GM12878 (cell line): ENCODE measurements at regions not wholly inside any gene's neighbourhood (a gene's known extent, or its start where the extent isn't known, plus 50 kb on each side); places are given as distances from the start of the nearest gene placed in this dataset.
"Not testable (repeated sequence)": the region's sequence is repeated elsewhere in the genome, so short reads cannot be mapped to it uniquely, and the experiment has no call there.

Source experiments
- ATAC-seq: fragments of 200-7000 bp; cut with Tn5 transposase; 3 replicates; pipeline ENCODE4 v1.9.1; 2020; ENCODE audit warnings: mild to moderate bottlenecking, moderate library complexity
- BruUV-seq: library from RNA; stranded (reverse); fragments of 400-500 nt; replicated peaks from 2 replicates; lab custom pipeline; 2021; lab: Mats Ljungman, UMichigan
- CTCF ChIA-PET: fragments of 300-600 bp; sonication (Branson Sonifier 250); formaldehyde crosslinking; extraction: SDS; loops from one replicate; lab custom pipeline; 2021; ENCODE audit warnings: inconsistent platforms; lab: Yijun Ruan, JAX
- POLR2A ChIA-PET: fragments of 350-600 bp; formaldehyde crosslinking; extraction: SDS; loops from one replicate; lab custom pipeline; 2021; ENCODE audit warnings: inconsistent platforms; lab: Charles Lee
- RAD21 ChIA-PET: fragments of 300-600 bp; sonication (Branson Sonifier 250); formaldehyde crosslinking; loops from one replicate; lab custom pipeline; 2023; ENCODE audit warnings: antibody characterized with exemption; ENCODE audit not compliant: unreplicated experiment; lab: Charles Lee
- SMC1A ChIA-PET: fragments of 300-600 bp; sonication (Branson Sonifier 250); formaldehyde crosslinking; loops from one replicate; lab custom pipeline; 2023; ENCODE audit not compliant: unreplicated experiment, uncharacterized antibody; lab: Charles Lee
- DNase-seq: peaks from one replicate; pipeline ENCODE4 v3.0.0-alpha.2; 2011; ENCODE audit warnings: low read depth, low spot score
- FAIRE-seq: peaks from 3 replicates; lab custom pipeline; 2011; peaks lifted over from hg19 to GRCh38; lab: Jason Lieb, UNC
- H2AFZ ChIP-seq: 2 replicates; pipeline ENCODE4 v1.6.0; 2011; ENCODE audit warnings: low read depth, low read length, control low read depth; ENCODE audit not compliant: control insufficient read depth
- H3K27ac ChIP-seq: 2 replicates; pipeline ENCODE4 v1.5.1; 2011; ENCODE audit warnings: control low read depth; ENCODE audit not compliant: control insufficient read depth, insufficient read depth
- H3K27me3 ChIP-seq, 2 experiments: replicated peaks in 1 of 2; 2 replicates each; pipeline versions ENCODE4 v1.6.0 to v1.6.1; 2011; ENCODE audit warnings: low read length in 1 of 2; ENCODE audit not compliant: control insufficient read depth in 2 of 2, insufficient read depth in 2 of 2
- H3K36me3 ChIP-seq, 2 experiments: 2 replicates each; pipeline ENCODE4 v1.5.1; 2011; ENCODE audit warnings: low read length in 1 of 2; ENCODE audit not compliant: control insufficient read depth in 2 of 2, insufficient read depth in 2 of 2
- H3K4me1 ChIP-seq: 2 replicates; pipeline ENCODE4 v1.6.1; 2011; ENCODE audit warnings: mild to moderate bottlenecking, low read length, moderate library complexity, mixed read lengths; ENCODE audit not compliant: control insufficient read depth, insufficient read depth
- H3K4me2 ChIP-seq: 2 replicates; pipeline ENCODE4 v1.6.0; 2011; ENCODE audit warnings: control low read depth; ENCODE audit not compliant: control insufficient read depth, insufficient read depth
- H3K4me3 ChIP-seq: fragments of 200-600 bp; sonication (generic); 2 replicates; pipeline ENCODE4 v1.5.1; 2016
- H3K79me2 ChIP-seq: 2 replicates; pipeline ENCODE4 v1.6.0; 2011; ENCODE audit warnings: low read length; ENCODE audit not compliant: control insufficient read depth, insufficient read depth
- H3K9ac ChIP-seq: 2 replicates; pipeline ENCODE4 v1.8.0; 2011; ENCODE audit warnings: low read length, control low read depth, mixed read lengths; ENCODE audit not compliant: control insufficient read depth, insufficient read depth
- H3K9me3 ChIP-seq: replicated peaks from 3 replicates; pipeline ENCODE4 v1.5.1; 2011; ENCODE audit warnings: mild to moderate bottlenecking, low read length; ENCODE audit not compliant: control insufficient read depth, insufficient read depth
- H4K20me1 ChIP-seq: 2 replicates; pipeline ENCODE4 v1.6.0; 2011; ENCODE audit not compliant: control insufficient read depth, insufficient read depth
- RUNX3 ChIP-seq: IDR thresholded peaks from 2 replicates; pipeline ENCODE4 v1.6.1; 2012; ENCODE audit warnings: low read length, inconsistent platforms
- WGBS: methylation state at CpG from one replicate; pipeline ENCODE4 v1.1.6; 2016; ENCODE audit warnings: low lambda C conversion rate; ENCODE audit not compliant: insufficient replicate concordance, insufficient coverage; ENCODE audit errors: missing lambda C conversion rate; 5-methylcytosine and 5-hydroxymethylcytosine counted together
- in situ Hi-C: fragments of 300-500 bp; cut with MboI; formaldehyde crosslinking; loops from 9 replicates; pipeline ENCODE4 v1.14.3; 2018; ENCODE audit warnings: mixed read lengths
- intact Hi-C: fragments of 100-400 bp; cut with micrococcal nuclease; formaldehyde crosslinking; loops from one replicate; pipeline ENCODE4 v1.14.2; 2022; ENCODE audit not compliant: unreplicated experiment

GRCh38 chr10:47609311-47609710 lies 85.9 kb upstream of the AGAP9 start:
- H3K27me3 ChIP-seq, H3K4me3 ChIP-seq, H4K20me1 ChIP-seq, H3K4me1 ChIP-seq, H3K27ac ChIP-seq, FAIRE-seq, SMC1A ChIA-PET, intact Hi-C loops, H3K9me3 ChIP-seq, H3K36me3 ChIP-seq, POLR2A ChIA-PET, BruUV-seq, H3K9ac ChIP-seq, DNase-seq, in situ Hi-C loops, H3K79me2 ChIP-seq, RAD21 ChIA-PET, ATAC-seq, CTCF ChIA-PET, H2AFZ ChIP-seq, H3K4me2 ChIP-seq: not testable (repeated sequence)
- WGBS: 0% methylated on average over 1 of the region's 3 CpGs

- FAIRE-seq, RAD21 ChIA-PET, H3K4me3 ChIP-seq, H3K36me3 ChIP-seq, H3K27ac ChIP-seq, H3K4me2 ChIP-seq, SMC1A ChIA-PET, POLR2A ChIA-PET, H2AFZ ChIP-seq, H4K20me1 ChIP-seq, H3K4me1 ChIP-seq, H3K79me2 ChIP-seq, DNase-seq, H3K27me3 ChIP-seq, H3K9ac ChIP-seq, in situ Hi-C loops, BruUV-seq, CTCF ChIA-PET, intact Hi-C loops, H3K9me3 ChIP-seq: not testable (repeated sequence)
- TF ChIP-seq RUNX3: peak; percentile 21
- no CpG with 5 or more reads among the region's 1 CpG for WGBS
- ATAC-seq: peak; percentile 38; the same call in 1 of the 3 replicates
These were observed 82.6 kb upstream of the AGAP9 start for GRCh38 chr10:47605791-47606773.

- in situ Hi-C loops, H3K36me3 ChIP-seq, BruUV-seq, CTCF ChIA-PET, POLR2A ChIA-PET, FAIRE-seq, H2AFZ ChIP-seq, H3K4me1 ChIP-seq, H3K4me2 ChIP-seq, H3K4me3 ChIP-seq, H4K20me1 ChIP-seq, H3K9me3 ChIP-seq, H3K9ac ChIP-seq, H3K79me2 ChIP-seq, H3K27ac ChIP-seq, RAD21 ChIA-PET, ATAC-seq, H3K27me3 ChIP-seq, SMC1A ChIA-PET, intact Hi-C loops, DNase-seq: not testable (repeated sequence)
- 0% methylated on average over 2 of the region's 2 CpGs for WGBS
These were observed 77.2 kb upstream of the AGAP9 start for GRCh38 chr10:47600604-47601003.

- WGBS: 73% methylated on average over 14 of the region's 15 CpGs
- H3K4me3 ChIP-seq, H3K27ac ChIP-seq, H3K9ac ChIP-seq, H2AFZ ChIP-seq, CTCF ChIA-PET, BruUV-seq, H3K27me3 ChIP-seq, H3K9me3 ChIP-seq, RAD21 ChIA-PET, H4K20me1 ChIP-seq, POLR2A ChIA-PET, FAIRE-seq, intact Hi-C loops, DNase-seq, SMC1A ChIA-PET, H3K4me1 ChIP-seq, H3K79me2 ChIP-seq, ATAC-seq, H3K4me2 ChIP-seq, H3K36me3 ChIP-seq, in situ Hi-C loops: not testable (repeated sequence)
These were observed 76.7 kb upstream of the AGAP9 start for GRCh38 chr10:47600127-47600526.
